ENCODE measurements at regions not wholly inside any gene's neighbourhood (a gene's known extent, or its start where the extent isn't known, plus 50 kb on each side); places are given as distances from the start of the nearest gene placed in this dataset.

GRCh38 chr10:130930821-130931220 is 380.7 kb downstream of the TCERG1L start:
- 52 to 70% methylated on average over 5 of the region's 5 CpGs for WGBS, 2 donors
- DNase-seq (ENCODE audit: low spot score in 2 of 2), result no peak
- TF ChIP-seq EP300 (IDR thresholded peaks at IDR 0.05), result no peak
- no peak for TF ChIP-seq CTCF (IDR thresholded peaks at IDR 0.05)
- no peak for TF ChIP-seq POLR2A (IDR thresholded peaks at IDR 0.05)
- Histone ChIP-seq H3K4me1 (no peaks in the 10 kb centered on the region), H3K36me3 (no peaks in the 10 kb centered on the region), H3K27me3 (no peaks in the 10 kb centered on the region), H3K9me3 (peaks cover 0 to 2% (median 0%) of the 10 kb centered on the region in 4 donors), H3K27ac (no peak overlapping the region), H3K4me3 (no peak overlapping the region)

- H3K4me3 ChIP-seq, result no peak overlapping the region
- H3K27ac ChIP-seq, result no peak overlapping the region
- H3K4me1 ChIP-seq, result no peaks in the 10 kb centered on the region
- H3K27me3 ChIP-seq, result no peaks in the 10 kb centered on the region
- WGBS, 2 donors, result 64 to 67% methylated on average over 7 of the region's 7 CpGs
- no peak for DNase-seq (ENCODE audit: low spot score in 2 of 2)
- H3K9me3 ChIP-seq, result peaks cover 0 to 2% (median 0%) of the 10 kb centered on the region in 4 donors
- TF ChIP-seq POLR2A (IDR thresholded peaks at IDR 0.05), result no peak
- no peak for TF ChIP-seq EP300 (IDR thresholded peaks at IDR 0.05)
- no peak for TF ChIP-seq CTCF (IDR thresholded peaks at IDR 0.05)
- no peaks in the 10 kb centered on the region for H3K36me3 ChIP-seq
Measured at GRCh38 chr10:130931256-130931655, 380.3 kb downstream of the TCERG1L start.

GRCh38 chr10:130932326-130933007 is 379.1 kb downstream of the TCERG1L start:
- H3K36me3 ChIP-seq, result no peaks in the 10 kb centered on the region
- H3K4me3 ChIP-seq, result no peak overlapping the region
- 79 to 85% methylated on average over 15 of the region's 15 CpGs for WGBS, 2 donors
- H3K27ac ChIP-seq, result no peak overlapping the region
- DNase-seq (ENCODE audit: low spot score in 2 of 2), result no peak
- peaks cover 0 to 2% (median 0%) of the 10 kb centered on the region in 4 donors for H3K9me3 ChIP-seq
- H3K27me3 ChIP-seq, result no peaks in the 10 kb centered on the region
- H3K4me1 ChIP-seq, result no peaks in the 10 kb centered on the region
- TF ChIP-seq CTCF (IDR thresholded peaks at IDR 0.05) (no peak), POLR2A (IDR thresholded peaks at IDR 0.05) (no peak), EP300 (IDR thresholded peaks at IDR 0.05) (no peak)

- Histone ChIP-seq H3K36me3 (no peaks in the 10 kb centered on the region), H3K4me1 (no peaks in the 10 kb centered on the region), H3K9me3 (peaks cover 0 to 2% (median 0%) of the 10 kb centered on the region in 4 donors), H3K27ac (no peak overlapping the region), H3K4me3 (no peak overlapping the region), H3K27me3 (no peaks in the 10 kb centered on the region)
- no peak for TF ChIP-seq POLR2A (IDR thresholded peaks at IDR 0.05)
- no peak for TF ChIP-seq EP300 (IDR thresholded peaks at IDR 0.05)
- no peak for TF ChIP-seq CTCF (IDR thresholded peaks at IDR 0.05)
- 80 to 82% methylated on average over 5 of the region's 5 CpGs for WGBS, 2 donors
- DNase-seq (ENCODE audit: low spot score in 2 of 2), result no peak
Measured at GRCh38 chr10:130933008-130933390, 378.5 kb downstream of the TCERG1L start.

GRCh38 chr10:130934293-130935127 is 377.0 kb downstream of the TCERG1L start:
- TF ChIP-seq EP300 (IDR thresholded peaks at IDR 0.05), result no peak
- no peak for TF ChIP-seq POLR2A (IDR thresholded peaks at IDR 0.05)
- TF ChIP-seq CTCF (IDR thresholded peaks at IDR 0.05), result no peak
- Histone ChIP-seq H3K27me3 (no peaks in the 10 kb centered on the region), H3K4me3 (no peak overlapping the region), H3K4me1 (no peaks in the 10 kb centered on the region), H3K9me3 (peaks cover 0 to 2% (median 0%) of the 10 kb centered on the region in 4 donors), H3K27ac (no peak overlapping the region), H3K36me3 (no peaks in the 10 kb centered on the region)
- 77 to 82% methylated on average over 13 of the region's 13 CpGs for WGBS, 2 donors
- no peak for DNase-seq (ENCODE audit: low spot score in 2 of 2)
